ENCODE measurements at regions not wholly inside any gene's neighbourhood (a gene's known extent, or its start where the extent isn't known, plus 50 kb on each side); places are given as distances from the start of the nearest gene placed in this dataset.

DNA sequence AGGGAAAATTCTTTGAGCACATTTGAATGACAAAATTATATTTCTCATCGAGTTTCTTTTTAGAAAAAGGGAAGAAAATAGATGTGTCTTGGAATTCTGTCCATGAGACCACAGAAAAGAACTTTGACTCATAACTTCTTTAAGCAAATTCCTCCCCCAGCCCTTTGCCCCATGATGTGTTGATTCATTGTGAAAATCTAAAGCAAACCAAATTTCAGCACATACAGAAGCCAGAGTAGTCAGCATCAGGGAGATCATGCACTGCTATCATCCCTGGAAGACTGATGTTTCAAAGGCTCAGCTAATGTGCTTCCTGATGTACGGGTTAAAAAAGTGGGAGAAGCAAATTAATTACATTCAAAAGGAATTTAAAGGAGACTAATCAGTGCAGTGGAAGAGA is 159.7 kb downstream of the FAT3 start (continued):
- TF ChIP-seq REST (IDR thresholded peaks at IDR 0.05) (no peak), FOXS1 (CRISPR knock-in tag; IDR thresholded peaks at IDR 0.05) (no peak), SREBF2 (IDR thresholded peaks at IDR 0.05) (no peak)

GRCh38 chr11:92384802-92385201 is 160.2 kb downstream of the FAT3 start:
- ChIA-PET POLR2A (no interaction called here), CTCF (interaction anchor here (0.7 to 1.3 kb wide), 2 partner anchors 9 to 15 kb away, joined by 4 to 5 read pairs; no protein-coding TSS in a partner anchor)
- H3K4me2 ChIP-seq = peak overlapping the region; percentile 62

More at GRCh38 chr11:92384802-92385201, 160.2 kb downstream of the FAT3 start:
- ATAC-seq = no peak; a peak in 1 of 6 replicates
- no peaks in the 10 kb centered on the region for H3K9me3 ChIP-seq
- WGBS (ENCODE audit: missing lambda C conversion rate) = 26% methylated on average over 2 of the region's 2 CpGs
- peak overlapping the region in 1 of 2 experiments; percentile 19; a peak in 1 of 6 replicates for H3K27ac ChIP-seq
- no peak overlapping the region for H3K4me3 ChIP-seq
- peaks cover 24% of the 10 kb centered on the region for H3K4me1 ChIP-seq
- no peak for FAIRE-seq
- no peak for DNase-seq (ENCODE audit: low read depth in 1 of 2, low spot score in 1 of 2)
- TF ChIP-seq, protein P1, sequence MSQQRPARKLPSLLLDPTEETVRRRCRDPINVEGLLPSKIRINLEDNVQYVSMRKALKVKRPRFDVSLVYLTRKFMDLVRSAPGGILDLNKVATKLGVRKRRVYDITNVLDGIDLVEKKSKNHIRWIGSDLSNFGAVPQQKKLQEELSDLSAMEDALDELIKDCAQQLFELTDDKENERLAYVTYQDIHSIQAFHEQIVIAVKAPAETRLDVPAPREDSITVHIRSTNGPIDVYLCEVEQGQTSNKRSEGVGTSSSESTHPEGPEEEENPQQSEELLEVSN (IDR thresholded peaks at IDR 0.05; ENCODE audit: borderline replicate concordance, low read depth) = no peak
- no peak for TF ChIP-seq ZSCAN20 (CRISPR knock-in tag; IDR thresholded peaks at IDR 0.05)
- no peak for TF ChIP-seq FOSB (CRISPR knock-in tag; IDR thresholded peaks at IDR 0.05)
- TF ChIP-seq CBX8 (IDR thresholded peaks at IDR 0.05) = no peak
- TF ChIP-seq POLR2A (IDR thresholded peaks at IDR 0.05; ENCODE audit: low read length) = no peak
- TF ChIP-seq NFE2L2 (conservative IDR thresholded peaks at IDR 0.05; ENCODE audit: low read length) = no peak
- no peak for TF ChIP-seq RAD21 (conservative IDR thresholded peaks at IDR 0.05 in 1 of 2, IDR thresholded peaks at IDR 0.05 in 1 of 2)
- TF ChIP-seq CBX2 (IDR thresholded peaks at IDR 0.05; ENCODE audit: borderline replicate concordance, low read depth) = no peak
- TF ChIP-seq TFCP2L1 (CRISPR knock-in tag; IDR thresholded peaks at IDR 0.05) = no peak
- TF ChIP-seq NR3C1 (IDR thresholded peaks at IDR 0.05) = no peak
- TF ChIP-seq NPAS2 (CRISPR knock-in tag; IDR thresholded peaks at IDR 0.05; ENCODE audit: borderline replicate concordance) = no peak
- TF ChIP-seq HEYL (CRISPR knock-in tag; IDR thresholded peaks at IDR 0.05) = no peak
- TF ChIP-seq RCOR1 (IDR thresholded peaks at IDR 0.05; ENCODE audit: low read depth, low read length) = no peak
- TF ChIP-seq, protein P2, sequence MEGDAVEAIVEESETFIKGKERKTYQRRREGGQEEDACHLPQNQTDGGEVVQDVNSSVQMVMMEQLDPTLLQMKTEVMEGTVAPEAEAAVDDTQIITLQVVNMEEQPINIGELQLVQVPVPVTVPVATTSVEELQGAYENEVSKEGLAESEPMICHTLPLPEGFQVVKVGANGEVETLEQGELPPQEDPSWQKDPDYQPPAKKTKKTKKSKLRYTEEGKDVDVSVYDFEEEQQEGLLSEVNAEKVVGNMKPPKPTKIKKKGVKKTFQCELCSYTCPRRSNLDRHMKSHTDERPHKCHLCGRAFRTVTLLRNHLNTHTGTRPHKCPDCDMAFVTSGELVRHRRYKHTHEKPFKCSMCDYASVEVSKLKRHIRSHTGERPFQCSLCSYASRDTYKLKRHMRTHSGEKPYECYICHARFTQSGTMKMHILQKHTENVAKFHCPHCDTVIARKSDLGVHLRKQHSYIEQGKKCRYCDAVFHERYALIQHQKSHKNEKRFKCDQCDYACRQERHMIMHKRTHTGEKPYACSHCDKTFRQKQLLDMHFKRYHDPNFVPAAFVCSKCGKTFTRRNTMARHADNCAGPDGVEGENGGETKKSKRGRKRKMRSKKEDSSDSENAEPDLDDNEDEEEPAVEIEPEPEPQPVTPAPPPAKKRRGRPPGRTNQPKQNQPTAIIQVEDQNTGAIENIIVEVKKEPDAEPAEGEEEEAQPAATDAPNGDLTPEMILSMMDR (IDR thresholded peaks at IDR 0.05) = no peak
- TF ChIP-seq RNF2 (IDR thresholded peaks at IDR 0.05; ENCODE audit: borderline replicate concordance, low read depth) = no peak
- no peak for TF ChIP-seq REST (IDR thresholded peaks at IDR 0.05)
- TF ChIP-seq BCL3 (IDR thresholded peaks at IDR 0.05) = no peak
- TF ChIP-seq, protein P3, sequence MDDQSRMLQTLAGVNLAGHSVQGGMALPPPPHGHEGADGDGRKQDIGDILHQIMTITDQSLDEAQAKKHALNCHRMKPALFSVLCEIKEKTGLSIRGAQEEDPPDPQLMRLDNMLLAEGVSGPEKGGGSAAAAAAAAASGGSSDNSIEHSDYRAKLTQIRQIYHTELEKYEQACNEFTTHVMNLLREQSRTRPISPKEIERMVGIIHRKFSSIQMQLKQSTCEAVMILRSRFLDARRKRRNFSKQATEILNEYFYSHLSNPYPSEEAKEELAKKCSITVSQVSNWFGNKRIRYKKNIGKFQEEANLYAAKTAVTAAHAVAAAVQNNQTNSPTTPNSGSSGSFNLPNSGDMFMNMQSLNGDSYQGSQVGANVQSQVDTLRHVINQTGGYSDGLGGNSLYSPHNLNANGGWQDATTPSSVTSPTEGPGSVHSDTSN (IDR thresholded peaks at IDR 0.05) = no peak
- TF ChIP-seq ESRRA (IDR thresholded peaks at IDR 0.05; ENCODE audit: borderline replicate concordance, low read length) = no peak
